K562 (cell line): ENCODE measurements at regions not wholly inside any gene's neighbourhood (a gene's known extent, or its start where the extent isn't known, plus 50 kb on each side); places are given as distances from the start of the nearest gene placed in this dataset.

ENCODE experiments used
- ATAC-seq: fragments of 200-7000 bp; cut with Tn5 transposase; 3 replicates; pipeline ENCODE4 v1.9.1; 2020; ENCODE audit warnings: moderate library complexity
- BruUV-seq: library from RNA; stranded (reverse); fragments of 400-500 nt; replicated peaks from 2 replicates; lab custom pipeline; 2021; lab: Mats Ljungman, UMichigan
- CTCF ChIA-PET: fragments of 300-600 bp; formaldehyde crosslinking; extraction: SDS; loops from one replicate; lab custom pipeline; 2021; ENCODE audit warnings: low intra/inter-chr PET ratio; lab: Yijun Ruan, JAX
- POLR2A ChIA-PET: fragments of 300-600, 350-650 bp; sonication (Branson Sonifier 250); formaldehyde crosslinking; extraction: SDS; loops from one replicate; lab custom pipeline; 2021; ENCODE audit warnings: antibody characterized with exemption, inconsistent platforms; lab: Yijun Ruan, JAX
- DNase-seq, 4 experiments: peaks; one replicate each; pipeline versions ENCODE4 v3.0.0 to v3.0.0-alpha.2; 2011 to 2018; ENCODE audit warnings: low spot score in 3 of 4, mixed read lengths in 3 of 4; ENCODE audit errors: extremely low read depth in 1 of 4
- FAIRE-seq: peaks from 2 replicates; lab custom pipeline; 2011; peaks lifted over from hg19 to GRCh38; lab: Jason Lieb, UNC
- H2AFZ ChIP-seq: 2 replicates; pipeline ENCODE4 v1.6.0; 2011; ENCODE audit warnings: low read depth, low read length, control low read depth, inconsistent platforms
- H3K27ac ChIP-seq: fragments of 200-600 bp; 3 replicates; pipeline ENCODE4 v1.8.0; 2011; ENCODE audit warnings: low read depth, mild to moderate bottlenecking, control low read depth, inconsistent platforms, low read length, moderate library complexity, mixed read lengths; ENCODE audit errors: extremely low read depth
- H3K27me3 ChIP-seq, 2 experiments: fragments of 300-600 bp in 1 of 2; 2 replicates in 1 of 2; 3 replicates in 1 of 2; pipeline versions ENCODE4 v1.6.0 to v1.8.0; 2011; ENCODE audit warnings: inconsistent platforms in 2 of 2, low read length in 2 of 2, mild to moderate bottlenecking in 1 of 2, mixed read lengths in 1 of 2, moderate library complexity in 1 of 2; ENCODE audit not compliant: control insufficient read depth in 2 of 2, insufficient read depth in 2 of 2
- H3K36me3 ChIP-seq: fragments of 300-600 bp; 3 replicates; pipeline ENCODE4 v1.8.0; 2011; ENCODE audit warnings: mild to moderate bottlenecking, low read length, inconsistent platforms; ENCODE audit not compliant: control insufficient read depth, insufficient read depth
- H3K4me1 ChIP-seq, 2 experiments: fragments of 200-600 bp in 1 of 2; replicated peaks in 1 of 2; 2 replicates in 1 of 2; 3 replicates in 1 of 2; pipeline versions ENCODE4 v1.5.1 to v1.8.0; 2011; ENCODE audit warnings: inconsistent platforms in 2 of 2, low read length in 2 of 2, mild to moderate bottlenecking in 1 of 2, mixed read lengths in 1 of 2, moderate library complexity in 1 of 2; ENCODE audit not compliant: control insufficient read depth in 2 of 2, insufficient read depth in 2 of 2
- H3K4me2 ChIP-seq: 2 replicates; pipeline ENCODE4 v1.6.1; 2011; ENCODE audit warnings: low read length, control low read depth, inconsistent platforms, mixed read lengths; ENCODE audit not compliant: insufficient read depth
- H3K4me3 ChIP-seq: fragments of 200-600 bp; sonication (generic), shearing (Covaris generic); 2 replicates; pipeline ENCODE4 v1.5.1; 2016; ENCODE audit warnings: control low read depth, inconsistent platforms
- H3K79me2 ChIP-seq: fragments of 200-600 bp; 3 replicates; pipeline ENCODE4 v1.8.0; 2011; ENCODE audit warnings: low read length, inconsistent platforms; ENCODE audit not compliant: control insufficient read depth, insufficient read depth
- H3K9ac ChIP-seq, 2 experiments: 2 replicates each; pipeline versions ENCODE4 v1.6.0 to v1.6.1; 2011; ENCODE audit warnings: low read depth in 2 of 2, low read length in 2 of 2, control low read depth in 1 of 2, inconsistent platforms in 1 of 2, mild to moderate bottlenecking in 1 of 2, mixed read lengths in 1 of 2; ENCODE audit not compliant: insufficient read depth in 1 of 2
- H3K9me1 ChIP-seq: one replicate; pipeline ENCODE4 v1.6.0; 2011; ENCODE audit warnings: inconsistent platforms, mild to moderate bottlenecking, low read length, moderate library complexity; ENCODE audit not compliant: control insufficient read depth, insufficient read depth
- H3K9me3 ChIP-seq: replicated peaks from 2 replicates; pipeline ENCODE4 v1.5.1; 2011; ENCODE audit warnings: low read depth, low read length, inconsistent platforms; ENCODE audit not compliant: control insufficient read depth, insufficient read depth
- H4K20me1 ChIP-seq: replicated peaks from 2 replicates; pipeline ENCODE4 v1.6.1; 2011; ENCODE audit warnings: low read length, inconsistent platforms, mixed read lengths; ENCODE audit not compliant: control insufficient read depth, insufficient read depth
- ATF3 ChIP-seq, 2 experiments: fragments of 450-650 bp in 1 of 2; sonication (generic) in 1 of 2; formaldehyde crosslinking in 1 of 2; IDR thresholded peaks in 1 of 2; conservative IDR thresholded peaks in 1 of 2; 2 replicates each; pipeline versions ENCODE4 v1.6.1 to v1.8.1; 2016 to 2023; ENCODE audit warnings: mild to moderate bottlenecking in 2 of 2, moderate library complexity in 2 of 2, inconsistent platforms in 1 of 2, missing genetic modification reagents in 1 of 2
- DIDO1 ChIP-seq: fragments of 450-650 bp; IDR thresholded peaks from 2 replicates; pipeline ENCODE4 v1.6.1; 2016; ENCODE audit warnings: low read depth, missing biosample characterization, missing genetic modification characterization
- ELF1 ChIP-seq: fragments of 200-800 bp; sonication (Bioruptor generic); IDR thresholded peaks from 2 replicates; pipeline ENCODE4 v1.6.1; 2016; ENCODE audit warnings: missing genetic modification characterization, missing compliant biosample characterization
- FUS ChIP-seq: fragments of 200-400 bp; formaldehyde crosslinking; optimal IDR thresholded peaks from 2 replicates; pipeline ENCODE3; 2017; ENCODE audit warnings: low read depth, low read length
- GABPA ChIP-seq: fragments of 200-800 bp; sonication (Bioruptor generic); conservative IDR thresholded peaks from 2 replicates; pipeline ENCODE4 v1.6.1; 2016; ENCODE audit warnings: low read depth, missing genetic modification characterization, missing compliant biosample characterization
- HDAC6 ChIP-seq: IDR thresholded peaks from 2 replicates; pipeline ENCODE4 v1.6.1; 2012; ENCODE audit warnings: low read depth, mild to moderate bottlenecking, control low read depth, inconsistent platforms, low read length, moderate library complexity
- NFE2L1 ChIP-seq: fragments of 450-650 bp; IDR thresholded peaks from 2 replicates; pipeline ENCODE4 v1.6.1; 2016; ENCODE audit warnings: missing genetic modification characterization, low read depth, mild to moderate bottlenecking, missing compliant biosample characterization, moderate library complexity, borderline replicate concordance
- SMARCC2 ChIP-seq: fragments of 450-650 bp; IDR thresholded peaks from 2 replicates; pipeline ENCODE4 v1.6.1; 2017; ENCODE audit warnings: antibody characterized with exemption, moderate library complexity, mild to moderate bottlenecking, low read depth
- SREBF1 ChIP-seq: fragments of 150-350 bp; IDR thresholded peaks from 2 replicates; pipeline ENCODE4 v1.6.1; 2014; ENCODE audit warnings: antibody characterized with exemption, low read depth, low read length, borderline replicate concordance
- ZNF282 ChIP-seq: sonication (generic); formaldehyde crosslinking; IDR thresholded peaks from 2 replicates; pipeline ENCODE4 v1.8.1; 2023; ENCODE audit warnings: missing genetic modification reagents
- ZNF407 ChIP-seq: fragments of 450-650 bp; IDR thresholded peaks from 2 replicates; pipeline ENCODE4 v1.6.1; 2016; ENCODE audit warnings: low read depth
- ZNF589 ChIP-seq: fragments of 200-800 bp; sonication (Bioruptor generic); IDR thresholded peaks from 2 replicates; pipeline ENCODE4 v1.6.1; 2016; ENCODE audit warnings: low read depth, missing genetic modification characterization, missing compliant biosample characterization
- ZNF655 ChIP-seq: fragments of 250-450 bp; sonication (Bioruptor Pico); IDR thresholded peaks from 2 replicates; pipeline ENCODE4 v1.5.0; 2021
- WGBS: fragments of 100-300 bp; shearing (Covaris generic); methylation state at CpG from one replicate; pipeline ENCODE4 v1.1.6; 2016; ENCODE audit warnings: low coverage, mixed read lengths; ENCODE audit not compliant: insufficient coverage; ENCODE audit errors: missing lambda C conversion rate; 5-methylcytosine and 5-hydroxymethylcytosine counted together
- in situ Hi-C: fragments of 300-500 bp; cut with MboI; formaldehyde crosslinking; loops from 4 replicates; pipeline ENCODE4 v1.15.0; 2018; ENCODE audit warnings: inconsistent platforms, mixed read lengths
- intact Hi-C: fragments of 100-400 bp; cut with micrococcal nuclease; formaldehyde crosslinking; loops from 2 replicates; pipeline ENCODE4 v1.14.2; 2022

- Histone ChIP-seq H3K4me2 (no peak overlapping the region), H3K4me3 (no peak overlapping the region), H4K20me1 (0 out of 2 replicates have a peak, but pooled peaks cover 4% of the 10 kb centered on the region), H3K27ac (no peak overlapping the region), H3K79me2 (no peaks in the 10 kb centered on the region), H3K27me3 (peaks cover 60 to 83% of the 10 kb centered on the region in 2 experiments), H3K9me3 (no peaks in the 10 kb centered on the region), H3K9me1 (peaks cover 6% of the 10 kb centered on the region), H3K36me3 (no peaks in the 10 kb centered on the region), H3K9ac (no peak overlapping the region), H2AFZ (no peak overlapping the region), H3K4me1 (peaks cover 6 to 14% of the 10 kb centered on the region in 2 experiments)
- DNase-seq = no peak
- CTCF ChIA-PET = no interaction called here
- POLR2A ChIA-PET = interaction anchor here (2.4 kb wide), 1 partner anchor 13 kb away, joined by 8 read pairs; no protein-coding TSS in a partner anchor
- no peak for FAIRE-seq
- BruUV-seq = no TSS peak
- intact Hi-C loops = no loop called here
- in situ Hi-C loops = no loop called here
- ATAC-seq = no peak
- 21% methylated on average over 12 of the region's 12 CpGs for WGBS
- TF ChIP-seq HDAC6 (no peak), ZNF282 (CRISPR knock-in tag) (no peak), SMARCC2 (no peak), GABPA (tag) (no peak), ZNF589 (no peak), NFE2L1 (tag) (no peak), SREBF1 (no peak), ZNF407 (no peak), DIDO1 (tag) (no peak), ZNF655 (CRISPR knock-in tag) (no peak), FUS (no peak), ATF3 (IDR thresholded peaks at IDR 0.05) (no peak), ATF3 (CRISPR knock-in tag; conservative IDR thresholded peaks at IDR 0.05) (no peak), ELF1 (tag) (no peak)
Measured at GRCh38 chr21:38990424-38990794, 184.7 kb downstream of the ETS2 start.
